ENCODE measurements at regions not wholly inside any gene's neighbourhood (a gene's known extent, or its start where the extent isn't known, plus 50 kb on each side); places are given as distances from the start of the nearest gene placed in this dataset.
"Not testable (repeated sequence)": the region's sequence is repeated elsewhere in the genome, so short reads cannot be mapped to it uniquely, and the experiment has no call there.

DNA sequence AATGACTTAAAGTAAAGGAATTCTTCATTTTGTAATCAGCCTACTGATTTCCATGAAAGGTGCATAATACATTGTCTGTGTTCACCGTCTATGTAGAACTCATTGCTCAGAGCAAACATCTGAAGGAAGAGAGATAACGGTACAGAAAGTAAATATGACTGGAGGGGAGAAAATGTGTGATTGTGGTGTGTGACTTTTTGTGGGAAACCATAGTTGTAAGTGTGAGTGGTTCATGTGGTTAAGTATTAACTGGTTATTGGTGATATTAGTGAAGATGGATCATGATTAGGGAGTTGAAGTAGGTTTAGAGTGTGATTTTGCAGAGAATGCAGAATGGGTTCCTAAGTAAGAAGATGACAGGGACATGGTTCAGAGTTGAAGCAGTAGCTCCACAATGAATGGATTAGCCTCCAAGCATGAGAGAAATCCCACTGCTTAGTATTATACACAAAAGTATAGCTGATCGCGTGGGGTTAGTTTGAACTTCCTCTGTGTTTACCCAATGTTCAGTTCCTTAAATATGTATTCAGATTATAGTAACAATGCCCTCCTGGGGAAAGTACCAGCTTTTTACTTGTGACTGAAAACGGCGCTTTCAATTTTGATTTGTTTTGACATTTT lies 368.9 kb downstream of the UTRN start:
- DNase-seq (ENCODE audit: low spot score) = no peak

DNA sequence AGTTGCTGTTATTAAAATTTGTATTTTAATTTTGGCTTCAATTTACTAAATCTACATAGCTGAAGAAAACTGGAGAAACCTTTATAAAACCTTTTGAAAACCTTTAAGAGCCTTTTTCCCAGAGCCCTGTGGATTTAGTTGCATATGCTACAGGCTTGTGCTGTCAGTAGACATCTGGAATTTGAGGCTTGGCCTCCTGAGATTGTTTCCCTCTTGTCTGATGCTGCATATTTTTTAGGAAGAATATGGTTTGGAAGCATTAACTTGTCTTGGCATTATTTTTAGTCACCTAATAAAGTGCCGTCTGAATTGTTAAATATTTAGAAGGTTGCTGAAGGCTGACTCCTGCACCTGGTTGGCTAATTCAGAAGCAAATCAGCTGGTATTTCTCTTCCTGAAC lies 369.4 kb downstream of the UTRN start:
- no peak for DNase-seq (ENCODE audit: low spot score)

- no peak for DNase-seq (ENCODE audit: low spot score)
These were observed 370.2 kb downstream of the UTRN start for GRCh38 chr6:144655376-144655775.

- no peak for DNase-seq (ENCODE audit: low spot score)
These were observed 372.6 kb downstream of the UTRN start for GRCh38 chr6:144657691-144658090.

DNA sequence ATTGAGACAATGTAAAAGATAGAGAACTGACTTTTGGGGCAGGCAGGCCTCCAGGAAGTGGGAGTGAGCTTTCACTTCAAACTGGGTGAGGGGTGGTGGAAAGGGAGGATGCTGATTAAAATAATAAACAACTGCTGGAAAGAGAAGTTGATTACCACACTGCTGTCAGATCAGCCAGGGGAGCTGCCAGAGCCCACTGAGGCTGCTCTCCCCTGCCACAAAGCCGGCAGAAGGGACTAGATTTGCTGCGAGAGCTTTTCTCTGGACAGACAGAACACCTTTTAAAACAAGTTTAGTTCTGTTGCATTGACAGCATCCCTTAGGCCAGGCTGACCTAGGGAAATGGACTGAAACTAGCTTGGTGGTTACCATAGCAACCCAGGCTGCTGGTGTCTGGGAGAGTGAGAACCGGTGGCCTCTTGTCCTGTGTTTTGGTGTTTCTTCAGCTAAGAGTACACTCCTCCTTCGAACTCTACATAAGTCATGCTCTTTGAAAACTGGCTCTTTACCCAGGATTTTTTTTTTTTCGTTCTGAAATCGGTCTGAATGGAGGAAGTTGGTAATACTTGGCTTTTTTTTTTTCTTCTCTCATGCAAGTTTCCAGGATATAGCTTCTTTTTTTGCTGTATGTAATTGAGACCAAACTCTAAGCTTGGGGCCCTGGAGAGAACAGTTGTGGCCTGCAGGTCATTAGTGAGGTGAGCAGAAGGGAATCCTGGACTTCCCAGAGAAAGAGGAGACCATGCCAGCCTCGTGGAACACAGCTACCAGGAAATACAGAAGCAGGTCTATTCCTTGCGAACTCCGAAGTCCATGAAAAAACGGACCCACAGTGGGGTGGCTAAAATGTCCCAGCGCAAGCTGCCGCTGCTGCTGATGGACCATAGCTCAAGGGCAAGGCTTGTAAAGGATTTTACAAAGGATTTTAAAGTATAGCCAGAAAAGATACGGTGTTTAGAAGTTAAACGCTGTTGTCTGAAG lies 374.4 kb downstream of the UTRN start:
- DNase-seq (ENCODE audit: low spot score) = no peak

DNA sequence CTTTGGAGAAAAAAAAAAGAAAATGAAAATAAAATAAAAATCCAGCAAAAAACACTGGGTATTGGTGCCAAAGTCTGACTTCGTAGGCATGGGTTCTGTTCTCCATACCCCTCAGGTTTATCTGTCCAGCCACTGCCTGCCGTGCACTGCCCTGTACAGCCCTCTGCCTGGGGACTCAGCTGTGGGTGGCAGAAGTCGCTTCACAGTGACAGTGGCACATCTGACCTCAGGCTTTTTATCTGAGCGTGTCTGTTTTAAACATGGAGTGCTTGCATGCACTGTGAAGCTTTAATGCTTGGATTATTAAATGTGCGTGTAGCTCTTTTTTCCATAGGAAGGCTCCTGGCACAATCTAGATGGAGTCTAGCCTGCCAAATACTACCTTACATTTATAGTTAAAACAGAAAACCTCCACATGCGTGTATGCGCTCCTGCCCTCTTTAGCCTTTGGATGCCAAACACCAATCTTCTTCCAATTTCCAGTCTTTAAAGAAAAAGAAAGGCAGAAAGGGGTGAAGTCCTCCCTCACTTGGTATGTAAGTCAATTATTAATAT lies 375.5 kb downstream of the UTRN start:
- no peak for DNase-seq (ENCODE audit: low spot score)

DNA sequence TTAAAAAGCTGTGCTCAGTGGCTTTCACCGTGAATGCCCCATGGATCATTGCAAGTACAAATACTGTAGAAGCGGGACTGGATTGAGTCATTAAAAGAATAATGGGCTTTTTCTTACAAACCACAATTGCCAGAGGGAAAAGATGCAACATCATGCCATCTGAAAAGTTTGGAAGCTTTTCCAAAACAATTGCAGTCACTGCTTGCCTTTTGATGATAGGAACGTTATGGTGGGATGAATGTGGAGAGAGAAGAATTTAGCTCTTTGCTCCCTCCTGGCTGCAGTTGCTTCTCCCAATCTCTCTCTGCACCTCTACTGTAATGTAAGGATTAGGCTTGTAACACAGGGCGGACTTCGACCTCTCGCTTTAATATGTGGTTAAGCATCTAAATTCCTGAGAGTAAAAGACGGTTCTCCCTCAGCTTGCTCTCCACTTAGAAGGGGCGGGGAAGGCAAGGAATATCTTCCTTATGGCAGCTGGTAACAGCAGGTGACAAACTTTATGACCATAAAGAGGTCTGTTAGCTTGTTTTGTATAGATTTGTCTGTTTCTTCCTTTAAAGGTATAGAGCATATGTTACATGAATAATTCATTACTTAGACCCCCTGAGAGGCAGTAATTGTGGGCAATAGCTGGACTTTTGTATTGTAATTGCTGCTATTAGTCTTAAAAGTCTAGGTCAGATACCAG lies 376.1 kb downstream of the UTRN start:
- no peak for DNase-seq (ENCODE audit: low spot score)

GRCh38 chr6:144662812-144663365 lies 377.8 kb downstream of the UTRN start:
- no peak for DNase-seq (ENCODE audit: low spot score)

GRCh38 chr6:144664281-144664680 lies 379.1 kb downstream of the UTRN start:
- DNase-seq (ENCODE audit: low spot score) = no peak

- DNase-seq (ENCODE audit: low spot score) = no peak
These were observed 379.8 kb downstream of the UTRN start for GRCh38 chr6:144664947-144665346.

GRCh38 chr6:144665932-144666450 lies 380.9 kb downstream of the UTRN start:
- DNase-seq (ENCODE audit: low spot score) = no peak

- no peak for DNase-seq (ENCODE audit: low spot score)
These were observed 381.6 kb downstream of the UTRN start for GRCh38 chr6:144666781-144667180.

DNA sequence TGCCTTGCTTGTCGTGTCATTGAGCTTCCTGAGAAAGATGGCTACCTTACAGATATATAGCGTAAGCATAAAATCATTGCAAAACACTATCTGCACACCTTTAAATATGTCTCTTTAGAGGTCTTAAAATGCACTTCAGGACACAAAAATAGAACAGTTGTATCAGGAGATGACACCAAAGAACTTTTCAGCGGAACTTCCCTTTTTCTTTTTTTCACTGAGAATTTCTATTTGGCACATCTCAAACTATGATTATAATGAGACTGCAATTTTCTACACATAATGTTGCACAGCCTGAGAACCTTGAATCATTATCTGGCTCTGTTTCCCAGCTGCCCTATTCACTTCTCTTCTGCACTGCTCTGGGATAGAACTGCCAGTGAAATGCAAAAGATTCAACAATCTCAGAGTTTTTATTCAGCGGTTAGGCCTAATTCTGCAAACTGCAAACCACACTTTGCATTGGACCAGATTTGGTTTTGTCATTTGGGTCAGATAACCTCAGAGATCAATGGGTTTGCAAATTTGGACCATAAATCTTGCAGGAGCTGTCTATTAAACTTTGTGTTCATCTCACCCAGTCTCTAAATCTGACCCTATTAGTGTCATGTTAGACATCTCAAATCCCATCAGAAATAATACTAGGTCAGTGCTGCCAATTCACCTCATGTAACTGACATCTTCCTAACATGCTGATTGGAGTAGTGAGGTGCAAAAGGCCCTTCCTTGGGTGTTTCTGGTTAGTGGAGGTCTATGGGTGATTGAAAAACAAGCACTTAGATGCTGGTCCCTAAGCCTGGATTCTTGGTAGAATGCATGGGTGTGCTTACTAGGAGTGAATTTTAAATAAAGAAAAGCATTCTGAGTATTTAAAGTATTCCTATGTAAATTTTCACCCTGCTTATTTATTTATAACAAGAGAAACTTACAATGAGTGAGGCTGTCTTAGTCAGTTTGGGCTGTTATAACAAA lies 382.7 kb downstream of the UTRN start:
- no peak for DNase-seq (ENCODE audit: low spot score)

DNA sequence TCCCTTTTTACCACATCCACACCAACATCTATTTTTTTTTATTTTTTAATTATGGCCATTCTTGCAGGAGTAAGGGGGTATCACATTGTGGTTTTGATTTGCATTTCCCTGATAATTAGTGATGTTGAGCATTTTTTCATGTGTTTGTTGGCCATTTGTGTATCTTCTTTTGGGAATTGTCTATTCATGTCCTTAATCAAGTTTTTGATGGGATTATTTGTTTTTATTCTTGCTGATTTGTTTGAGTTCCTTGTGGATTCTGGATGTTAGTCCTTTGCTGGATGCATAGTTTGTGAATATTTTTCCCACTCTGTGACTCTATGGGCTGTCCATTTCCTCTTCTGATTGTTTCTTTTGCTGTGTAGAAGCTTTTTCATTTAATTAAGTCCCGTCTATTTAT lies 385.1 kb downstream of the UTRN start:
- not testable (repeated sequence) for DNase-seq (ENCODE audit: low spot score)

DNA sequence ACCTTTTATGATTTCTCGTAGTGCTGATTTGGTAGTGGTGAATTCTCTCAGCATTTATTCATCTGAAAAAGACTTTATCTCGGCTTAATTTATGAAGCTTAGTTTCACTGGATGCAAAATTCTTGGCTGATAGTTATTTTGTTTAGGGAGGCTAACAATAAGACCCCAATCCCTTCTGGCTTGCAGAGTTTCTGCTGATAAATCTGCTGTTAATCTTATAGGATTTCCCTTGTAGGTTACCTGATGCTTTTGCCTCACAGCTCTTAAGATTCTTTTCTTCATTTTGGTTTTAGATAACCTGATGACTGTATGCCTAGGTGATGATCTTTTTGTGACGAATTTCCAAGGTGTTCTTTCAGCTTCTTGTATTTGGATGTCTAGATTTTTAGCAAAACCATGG lies 388.7 kb downstream of the UTRN start:
- no peak for DNase-seq (ENCODE audit: low spot score)

- no peak for DNase-seq (ENCODE audit: low spot score)
These were observed 390.2 kb downstream of the UTRN start for GRCh38 chr6:144675231-144675861.

DNA sequence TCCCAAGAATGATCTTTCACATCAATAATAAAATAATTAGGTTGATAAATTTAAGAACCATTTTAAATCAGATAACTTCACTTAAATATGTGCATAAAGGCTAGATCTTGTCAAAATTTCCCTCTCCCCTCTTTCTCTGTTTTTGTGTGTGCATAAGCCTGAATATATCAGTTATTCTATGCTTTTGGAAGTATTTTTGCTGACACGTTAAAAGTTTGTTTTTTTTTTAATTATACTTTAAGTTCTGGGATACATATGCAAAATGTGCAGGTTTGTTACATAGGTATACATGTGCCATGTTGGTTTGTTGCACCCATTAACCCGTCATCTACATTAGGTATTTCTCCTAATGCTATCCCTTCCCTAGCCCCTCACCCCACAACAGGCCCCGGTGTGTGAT lies 391.2 kb downstream of the UTRN start:
- DNase-seq (ENCODE audit: low spot score) = not testable (repeated sequence)

- DNase-seq (ENCODE audit: low spot score) = not testable (repeated sequence)
These were observed 392.1 kb downstream of the UTRN start for GRCh38 chr6:144677263-144677662.

DNA sequence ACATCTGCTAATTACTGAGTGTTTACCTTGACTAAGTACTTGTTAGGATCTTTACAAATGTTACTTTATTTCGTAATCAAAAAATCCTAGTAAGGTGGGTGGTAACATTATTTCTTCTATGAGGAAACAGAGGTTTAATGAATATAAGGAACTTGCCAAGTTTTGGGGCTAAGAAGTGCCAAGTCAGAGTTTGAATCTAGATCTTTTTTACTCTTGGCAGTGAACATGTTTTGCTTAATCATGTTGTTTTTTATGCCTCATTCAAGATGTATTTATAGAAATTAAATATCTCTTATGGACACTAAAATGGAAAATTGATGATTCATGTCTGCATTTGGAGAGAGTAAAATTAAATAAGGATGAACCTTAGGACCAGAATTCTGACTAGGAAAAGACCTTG lies 393.7 kb downstream of the UTRN start:
- DNase-seq (ENCODE audit: low spot score) = peak; percentile 30

DNA sequence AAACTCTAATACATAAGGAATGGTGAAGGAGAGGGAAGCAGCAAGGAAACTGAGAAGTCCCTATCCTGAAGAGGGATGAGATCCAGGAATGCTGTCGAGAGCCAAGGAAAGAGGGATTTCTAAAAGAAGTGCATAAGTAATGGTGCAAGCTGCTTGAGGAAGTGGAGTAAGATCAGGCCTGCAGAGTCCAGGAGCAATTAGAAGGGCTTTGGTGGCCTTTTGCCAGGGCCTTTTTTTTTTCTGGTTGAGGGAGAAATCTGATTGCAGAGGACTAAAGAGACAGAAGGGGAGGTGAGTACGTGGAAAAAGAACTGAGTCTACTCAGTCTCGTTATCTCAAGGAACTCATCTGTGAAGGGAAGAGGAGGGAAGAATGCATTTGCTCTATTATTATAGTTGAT lies 396.2 kb downstream of the UTRN start:
- no peak for DNase-seq (ENCODE audit: low spot score)

Measured in GM03348 (cell line).